ENCODE measurements at regions not wholly inside any gene's neighbourhood (a gene's known extent, or its start where the extent isn't known, plus 50 kb on each side); places are given as distances from the start of the nearest gene placed in this dataset.
"Not testable (repeated sequence)": the region's sequence is repeated elsewhere in the genome, so short reads cannot be mapped to it uniquely, and the experiment has no call there.

DNA sequence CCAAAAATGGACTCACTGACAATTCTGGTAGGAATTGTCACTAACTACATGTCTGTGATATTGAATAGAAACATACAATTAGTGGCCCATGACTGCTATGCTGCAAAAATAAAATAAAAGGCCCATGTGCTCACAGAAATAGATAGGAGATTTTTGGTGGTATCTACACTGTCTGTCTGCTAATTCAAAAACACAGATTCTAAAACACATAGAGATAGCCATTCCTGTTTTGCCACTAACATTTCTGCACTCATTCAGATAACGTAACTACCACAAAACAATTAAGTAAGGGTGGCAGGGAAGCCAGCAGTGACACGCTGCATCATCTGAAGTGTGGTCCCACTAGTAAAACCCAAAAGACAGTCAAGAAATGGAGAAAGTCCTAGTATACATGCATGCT lies 202.2 kb upstream of the NFIA start:
- Histone ChIP-seq H3K4me1 (ENCODE audit: control insufficient read depth in 5 of 5, insufficient read depth in 5 of 5, low read length in 5 of 5) (no peaks in the 10 kb centered on the region), H3K36me3 (ENCODE audit: control insufficient read depth in 5 of 5, insufficient read depth in 5 of 5, low read length in 5 of 5) (no peaks in the 10 kb centered on the region), H3K9ac (ENCODE audit: low read length in 5 of 5) (no peak overlapping the region), H3K27me3 (ENCODE audit: control insufficient read depth in 5 of 5, insufficient read depth in 4 of 5, low read length in 5 of 5) (no peaks in the 10 kb centered on the region), H3K4me3 (ENCODE audit: low read depth in 1 of 5, low read length in 5 of 5) (no peak overlapping the region), H3K9me3 (ENCODE audit: control insufficient read depth in 5 of 5, low read length in 5 of 5) (no peaks in the 10 kb centered on the region), H3K27ac (ENCODE audit: low read depth, low read length) (no peak overlapping the region)

DNA sequence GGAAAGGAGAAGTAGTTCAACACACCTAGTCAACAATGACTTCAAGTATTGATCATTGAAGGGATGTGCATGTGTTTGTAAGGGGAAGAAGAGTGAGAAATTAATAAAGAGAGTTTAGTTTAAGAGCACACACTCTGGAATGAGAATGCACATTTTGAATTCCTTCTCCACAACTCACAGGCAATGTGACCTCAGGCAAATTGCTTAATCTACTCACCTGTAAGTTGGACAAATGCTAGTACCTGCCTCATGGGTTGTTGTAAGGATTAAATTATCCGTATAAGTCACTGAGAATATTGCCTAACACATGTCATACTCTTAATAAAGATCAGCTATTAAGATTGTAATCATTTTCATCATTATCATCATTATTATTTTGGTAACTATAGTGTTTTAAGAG lies 204.0 kb upstream of the NFIA start:
- Histone ChIP-seq H3K9ac (ENCODE audit: low read length in 5 of 5) (no peak overlapping the region), H3K27ac (ENCODE audit: low read depth, low read length) (no peak overlapping the region), H3K36me3 (ENCODE audit: control insufficient read depth in 5 of 5, insufficient read depth in 5 of 5, low read length in 5 of 5) (no peaks in the 10 kb centered on the region), H3K4me3 (ENCODE audit: low read depth in 1 of 5, low read length in 5 of 5) (no peak overlapping the region), H3K27me3 (ENCODE audit: control insufficient read depth in 5 of 5, insufficient read depth in 4 of 5, low read length in 5 of 5) (no peaks in the 10 kb centered on the region), H3K9me3 (ENCODE audit: control insufficient read depth in 5 of 5, low read length in 5 of 5) (no peaks in the 10 kb centered on the region), H3K4me1 (ENCODE audit: control insufficient read depth in 5 of 5, insufficient read depth in 5 of 5, low read length in 5 of 5) (no peaks in the 10 kb centered on the region)

DNA sequence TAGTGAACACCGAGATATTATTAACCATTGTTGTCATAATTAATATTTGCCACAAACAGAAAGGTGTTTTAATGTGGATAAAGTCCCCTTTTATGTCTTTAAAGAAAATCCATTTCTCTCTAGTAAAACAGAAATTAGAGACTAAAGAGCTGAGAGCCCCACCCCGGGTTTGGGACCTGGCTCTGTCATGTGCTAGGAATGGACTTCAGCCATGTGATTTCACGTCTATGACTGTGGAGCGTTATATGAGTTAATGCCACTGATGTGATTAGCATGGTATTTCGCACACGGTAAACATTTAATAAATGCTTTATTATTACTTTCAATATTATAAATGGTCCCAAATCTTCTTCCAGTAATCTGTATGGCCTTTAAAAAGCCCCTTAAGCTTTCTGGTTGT lies 205.0 kb upstream of the NFIA start:
- no peaks in the 10 kb centered on the region for H3K9me3 ChIP-seq (ENCODE audit: control insufficient read depth in 5 of 5, low read length in 5 of 5)
- H3K27ac ChIP-seq (ENCODE audit: low read depth, low read length): no peak overlapping the region
- H3K36me3 ChIP-seq (ENCODE audit: control insufficient read depth in 5 of 5, insufficient read depth in 5 of 5, low read length in 5 of 5): no peaks in the 10 kb centered on the region
- no peaks in the 10 kb centered on the region for H3K27me3 ChIP-seq (ENCODE audit: control insufficient read depth in 5 of 5, insufficient read depth in 4 of 5, low read length in 5 of 5)
- no peak overlapping the region for H3K4me3 ChIP-seq (ENCODE audit: low read depth in 1 of 5, low read length in 5 of 5)
- no peak overlapping the region for H3K9ac ChIP-seq (ENCODE audit: low read length in 5 of 5)
- H3K4me1 ChIP-seq (ENCODE audit: control insufficient read depth in 5 of 5, insufficient read depth in 5 of 5, low read length in 5 of 5): no peaks in the 10 kb centered on the region

DNA sequence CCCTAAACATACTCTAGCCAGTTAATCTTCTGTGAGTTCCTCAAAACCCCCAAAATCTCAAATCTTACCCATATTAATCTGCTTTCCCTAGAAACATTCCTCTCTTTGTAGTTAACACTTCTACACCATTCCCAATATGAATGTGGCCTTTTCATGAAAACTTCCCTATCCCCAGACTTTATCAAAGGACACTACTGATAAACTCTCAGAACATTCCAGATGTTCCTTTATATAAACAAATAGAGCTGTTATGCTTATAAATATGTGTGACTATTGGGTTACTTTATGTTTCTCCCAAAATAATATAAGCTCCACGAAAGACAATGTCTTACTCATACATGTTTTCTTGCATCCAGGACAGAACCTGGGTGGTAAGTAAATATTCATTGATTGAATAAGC lies 205.4 kb upstream of the NFIA start:
- Histone ChIP-seq H3K27ac (ENCODE audit: low read depth, low read length) (no peak overlapping the region), H3K27me3 (ENCODE audit: control insufficient read depth in 5 of 5, insufficient read depth in 4 of 5, low read length in 5 of 5) (no peaks in the 10 kb centered on the region), H3K9ac (ENCODE audit: low read length in 5 of 5) (no peak overlapping the region), H3K9me3 (ENCODE audit: control insufficient read depth in 5 of 5, low read length in 5 of 5) (no peaks in the 10 kb centered on the region), H3K36me3 (ENCODE audit: control insufficient read depth in 5 of 5, insufficient read depth in 5 of 5, low read length in 5 of 5) (no peaks in the 10 kb centered on the region), H3K4me1 (ENCODE audit: control insufficient read depth in 5 of 5, insufficient read depth in 5 of 5, low read length in 5 of 5) (no peaks in the 10 kb centered on the region), H3K4me3 (ENCODE audit: low read depth in 1 of 5, low read length in 5 of 5) (no peak overlapping the region)

DNA sequence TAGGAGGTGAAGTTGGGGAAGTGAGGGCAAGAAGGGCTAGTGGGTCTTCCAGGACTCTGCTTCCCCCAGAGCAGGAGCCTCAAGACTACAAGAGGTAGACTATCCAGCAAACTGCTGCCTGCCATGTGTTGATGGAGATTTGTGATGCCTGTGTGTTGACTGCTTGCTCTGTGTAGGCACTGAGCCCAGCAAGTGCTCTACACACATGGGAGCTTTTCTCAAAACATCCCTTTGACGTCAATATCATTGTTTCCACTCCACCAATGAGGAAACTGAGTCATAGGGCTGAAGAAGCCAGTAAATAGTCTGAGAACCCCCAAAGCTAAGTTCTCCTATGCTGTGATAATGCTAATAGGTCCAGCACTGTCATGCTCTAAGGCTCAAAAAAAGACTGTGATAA lies 207.2 kb upstream of the NFIA start:
- H3K4me3 ChIP-seq (ENCODE audit: low read depth in 1 of 5, low read length in 5 of 5): no peak overlapping the region
- no peak overlapping the region for H3K27ac ChIP-seq (ENCODE audit: low read depth, low read length)
- no peak overlapping the region for H3K9ac ChIP-seq (ENCODE audit: low read length in 5 of 5)
- no peaks in the 10 kb centered on the region for H3K9me3 ChIP-seq (ENCODE audit: control insufficient read depth in 5 of 5, low read length in 5 of 5)
- H3K4me1 ChIP-seq (ENCODE audit: control insufficient read depth in 5 of 5, insufficient read depth in 5 of 5, low read length in 5 of 5): no peaks in the 10 kb centered on the region
- H3K36me3 ChIP-seq (ENCODE audit: control insufficient read depth in 5 of 5, insufficient read depth in 5 of 5, low read length in 5 of 5): no peaks in the 10 kb centered on the region
- no peaks in the 10 kb centered on the region for H3K27me3 ChIP-seq (ENCODE audit: control insufficient read depth in 5 of 5, insufficient read depth in 4 of 5, low read length in 5 of 5)

DNA sequence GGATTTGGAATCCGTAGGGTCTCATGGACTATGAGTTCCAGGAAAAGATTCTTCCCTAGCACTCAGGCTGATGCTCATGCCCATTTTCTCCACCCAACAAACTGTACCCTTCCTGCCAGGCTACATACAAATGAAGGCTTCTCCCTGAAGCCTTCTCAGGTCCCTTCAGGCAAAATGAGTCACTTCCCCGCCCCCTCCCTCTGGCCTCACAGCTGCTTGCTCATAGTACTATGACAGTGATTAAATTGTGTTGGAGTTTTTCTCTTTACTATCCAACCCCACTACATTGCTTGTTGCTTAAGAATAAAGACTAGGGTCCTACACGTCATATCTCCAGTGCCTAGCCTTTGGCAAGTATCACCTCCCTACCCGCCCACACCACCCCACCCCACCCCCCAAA lies 207.6 kb upstream of the NFIA start:
- no peaks in the 10 kb centered on the region for H3K36me3 ChIP-seq (ENCODE audit: control insufficient read depth in 5 of 5, insufficient read depth in 5 of 5, low read length in 5 of 5)
- no peak overlapping the region for H3K4me3 ChIP-seq (ENCODE audit: low read depth in 1 of 5, low read length in 5 of 5)
- H3K27me3 ChIP-seq (ENCODE audit: control insufficient read depth in 5 of 5, insufficient read depth in 4 of 5, low read length in 5 of 5): no peaks in the 10 kb centered on the region
- no peak overlapping the region for H3K9ac ChIP-seq (ENCODE audit: low read length in 5 of 5)
- no peak overlapping the region for H3K27ac ChIP-seq (ENCODE audit: low read depth, low read length)
- H3K4me1 ChIP-seq (ENCODE audit: control insufficient read depth in 5 of 5, insufficient read depth in 5 of 5, low read length in 5 of 5): no peaks in the 10 kb centered on the region
- H3K9me3 ChIP-seq (ENCODE audit: control insufficient read depth in 5 of 5, low read length in 5 of 5): no peaks in the 10 kb centered on the region

DNA sequence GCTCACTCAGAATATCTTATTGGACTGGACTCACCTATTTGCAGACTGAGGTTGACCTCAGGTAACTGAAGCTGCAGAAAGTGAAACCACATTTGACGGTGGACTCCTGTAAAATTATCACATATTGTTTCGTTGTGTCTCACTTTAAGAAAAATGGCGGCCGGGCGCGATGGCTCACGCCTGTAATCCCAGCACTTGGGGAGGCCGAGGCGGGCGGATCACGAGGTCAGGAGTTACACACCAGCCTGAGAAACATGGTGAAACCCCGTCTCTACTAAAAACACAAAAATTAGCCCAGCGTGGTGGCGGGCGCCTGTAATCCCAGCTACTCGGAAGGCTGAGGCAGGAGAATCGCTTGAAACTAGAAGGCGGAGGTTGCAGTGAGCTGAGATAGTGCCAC lies 209.0 kb upstream of the NFIA start:
- H3K9me3 ChIP-seq (ENCODE audit: control insufficient read depth in 5 of 5, low read length in 5 of 5); H3K27me3 ChIP-seq (ENCODE audit: control insufficient read depth in 5 of 5, insufficient read depth in 4 of 5, low read length in 5 of 5); H3K9ac ChIP-seq (ENCODE audit: low read length in 5 of 5); H3K4me3 ChIP-seq (ENCODE audit: low read depth in 1 of 5, low read length in 5 of 5); H3K27ac ChIP-seq (ENCODE audit: low read depth, low read length); H3K4me1 ChIP-seq (ENCODE audit: control insufficient read depth in 5 of 5, insufficient read depth in 5 of 5, low read length in 5 of 5); H3K36me3 ChIP-seq (ENCODE audit: control insufficient read depth in 5 of 5, insufficient read depth in 5 of 5, low read length in 5 of 5): not testable (repeated sequence)

DNA sequence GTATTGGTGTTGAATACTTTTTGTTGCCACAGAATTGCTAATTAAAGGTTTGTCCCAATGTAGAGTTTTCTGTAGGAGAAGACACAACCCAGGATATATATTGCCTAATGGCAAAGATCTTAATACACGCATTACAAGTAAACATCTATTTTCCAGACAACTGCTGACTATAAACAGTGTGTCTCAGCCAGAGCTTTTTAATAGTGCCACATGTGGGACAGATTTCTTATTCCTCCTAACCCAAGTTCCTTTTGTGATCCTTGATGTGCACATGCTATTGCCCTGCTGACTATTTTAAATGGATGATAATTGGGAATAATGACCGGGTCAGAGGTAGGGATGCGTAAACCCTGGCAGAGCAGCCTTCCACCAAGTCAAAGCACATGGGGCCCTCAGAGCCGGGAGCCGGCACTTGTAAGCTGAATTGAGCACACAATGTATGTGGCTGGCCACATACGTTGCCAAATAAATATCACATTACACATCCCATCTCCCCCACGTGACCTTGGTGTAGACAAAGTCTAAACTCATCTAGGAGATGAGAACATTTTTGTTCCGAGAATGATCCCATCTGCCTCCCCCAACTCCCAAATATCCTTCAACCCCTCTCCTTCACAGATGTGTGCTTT lies 209.8 kb upstream of the NFIA start:
- Histone ChIP-seq H3K27me3 (ENCODE audit: control insufficient read depth in 5 of 5, insufficient read depth in 4 of 5, low read length in 5 of 5) (no peaks in the 10 kb centered on the region), H3K4me3 (ENCODE audit: low read depth in 1 of 5, low read length in 5 of 5) (no peak overlapping the region), H3K9me3 (ENCODE audit: control insufficient read depth in 5 of 5, low read length in 5 of 5) (no peaks in the 10 kb centered on the region), H3K27ac (ENCODE audit: low read depth, low read length) (no peak overlapping the region), H3K9ac (ENCODE audit: low read length in 5 of 5) (no peak overlapping the region), H3K4me1 (ENCODE audit: control insufficient read depth in 5 of 5, insufficient read depth in 5 of 5, low read length in 5 of 5) (no peaks in the 10 kb centered on the region), H3K36me3 (ENCODE audit: control insufficient read depth in 5 of 5, insufficient read depth in 5 of 5, low read length in 5 of 5) (no peaks in the 10 kb centered on the region)

DNA sequence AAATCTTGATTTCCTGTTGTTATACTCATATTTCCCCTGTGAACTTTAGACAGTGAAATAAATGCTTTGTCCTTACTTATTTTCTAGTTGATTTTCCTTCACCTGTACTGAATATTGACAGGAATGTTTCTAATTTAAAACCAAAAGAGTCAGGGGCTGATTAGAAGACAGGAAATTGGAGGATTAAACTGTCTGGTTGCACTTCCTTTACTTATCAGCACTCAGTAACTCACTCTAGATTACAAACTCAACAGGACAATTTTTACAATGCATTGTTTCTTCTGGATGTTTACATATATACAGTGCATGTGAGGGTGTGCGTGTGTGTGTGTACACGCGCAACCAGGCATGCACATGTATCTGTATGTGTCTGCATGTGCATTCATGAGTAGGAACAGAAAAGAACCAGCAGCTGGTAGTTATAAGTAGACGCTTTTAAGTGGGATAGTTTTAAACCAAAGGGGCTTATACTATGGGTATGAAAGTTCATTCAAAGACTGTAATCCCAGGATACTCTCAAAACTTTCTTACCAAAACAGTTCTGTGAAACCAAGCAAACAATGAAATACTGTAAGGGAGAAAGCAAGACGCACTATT lies 212.0 kb upstream of the NFIA start:
- no peaks in the 10 kb centered on the region for H3K9me3 ChIP-seq (ENCODE audit: control insufficient read depth in 5 of 5, low read length in 5 of 5)
- no peak overlapping the region for H3K4me3 ChIP-seq (ENCODE audit: low read depth in 1 of 5, low read length in 5 of 5)
- H3K27ac ChIP-seq (ENCODE audit: low read depth, low read length): no peak overlapping the region
- no peak overlapping the region for H3K9ac ChIP-seq (ENCODE audit: low read length in 5 of 5)
- peaks cover 0 to 11% (median 5%) of the 10 kb centered on the region in 5 donors for H3K4me1 ChIP-seq (ENCODE audit: control insufficient read depth in 5 of 5, insufficient read depth in 5 of 5, low read length in 5 of 5)
- no peaks in the 10 kb centered on the region for H3K36me3 ChIP-seq (ENCODE audit: control insufficient read depth in 5 of 5, insufficient read depth in 5 of 5, low read length in 5 of 5)
- peaks cover 0 to 3% (median 0%) of the 10 kb centered on the region in 5 donors for H3K27me3 ChIP-seq (ENCODE audit: control insufficient read depth in 5 of 5, insufficient read depth in 4 of 5, low read length in 5 of 5)

DNA sequence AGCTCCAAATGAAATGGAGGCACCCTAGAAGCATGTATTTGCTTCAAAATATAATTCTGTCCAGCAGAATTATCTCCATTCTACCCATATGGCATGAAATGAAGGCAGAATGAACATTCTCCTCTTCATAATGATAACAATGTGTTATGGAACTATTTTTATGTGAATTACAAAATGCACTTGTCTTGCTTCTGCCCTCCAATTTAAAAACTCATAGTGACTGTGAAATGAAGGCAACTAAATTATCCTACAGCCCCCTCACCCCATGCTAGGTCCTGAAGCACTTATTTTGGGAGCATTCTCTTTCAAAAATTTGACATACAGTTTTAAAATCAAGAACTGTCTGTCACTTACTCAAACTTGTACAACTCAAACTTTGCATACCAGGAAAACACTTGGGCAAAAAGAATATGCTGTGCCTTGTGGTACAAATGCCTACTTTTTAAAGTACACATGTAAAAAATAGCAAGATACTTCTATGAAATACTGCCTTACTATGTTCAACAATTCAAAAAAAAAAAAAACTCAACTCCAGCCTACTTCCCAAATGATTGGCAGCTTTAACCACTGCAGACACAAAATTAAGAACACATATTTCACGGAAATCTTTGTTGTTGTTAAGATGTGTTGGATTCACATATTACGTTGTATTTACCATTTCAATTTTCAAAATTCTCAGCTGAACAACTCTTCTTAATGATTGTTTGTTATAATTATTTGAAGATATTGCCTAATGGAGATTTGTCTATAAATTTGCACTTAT lies 213.3 kb upstream of the NFIA start:
- no peak overlapping the region for H3K27ac ChIP-seq (ENCODE audit: low read depth, low read length)
- H3K9ac ChIP-seq (ENCODE audit: low read length in 5 of 5): no peak overlapping the region
- H3K4me3 ChIP-seq (ENCODE audit: low read depth in 1 of 5, low read length in 5 of 5): no peak overlapping the region

More for the DNA sequence above, 213.3 kb upstream of the NFIA start:
- Histone ChIP-seq H3K9me3 (ENCODE audit: control insufficient read depth in 5 of 5, low read length in 5 of 5) (no peaks in the 10 kb centered on the region), H3K4me1 (ENCODE audit: control insufficient read depth in 5 of 5, insufficient read depth in 5 of 5, low read length in 5 of 5) (peaks cover 0 to 11% (median 5%) of the 10 kb centered on the region in 5 donors), H3K36me3 (ENCODE audit: control insufficient read depth in 5 of 5, insufficient read depth in 5 of 5, low read length in 5 of 5) (no peaks in the 10 kb centered on the region), H3K27me3 (ENCODE audit: control insufficient read depth in 5 of 5, insufficient read depth in 4 of 5, low read length in 5 of 5) (peaks cover 0 to 3% (median 0%) of the 10 kb centered on the region in 5 donors)

Data from subcutaneous abdominal adipose tissue (tissue), 5 donors.